Esophagus muscularis mucosa (tissue), 4 donors: ENCODE measurements at regions not wholly inside any gene's neighbourhood (a gene's known extent, or its start where the extent isn't known, plus 50 kb on each side); places are given as distances from the start of the nearest gene placed in this dataset.
A peak's percentile ranks its signal among the peaks of the same experiment; 100 is the strongest.

ENCODE experiments used
- DNase-seq: peaks from one replicate; pipeline ENCODE4 v3.0.0-alpha.2; 2017; ENCODE audit errors: extremely low spot score
- H3K27ac ChIP-seq, 4 donors: fragments of 200-600 bp; sonication (generic); replicated peaks in 1 of 4; 1 replicate in 3 of 4; 2 replicates in 1 of 4; pipeline ENCODE4 v1.5.1; 2016 to 2019; ENCODE audit warnings: mild to moderate bottlenecking in 1 of 4
- H3K27me3 ChIP-seq, 4 donors: fragments of 200-600 bp; sonication (generic); one replicate each; pipeline versions ENCODE4 v1.5.1 to v1.6.0; 2016 to 2019
- H3K36me3 ChIP-seq, 4 donors: fragments of 200-600 bp; sonication (generic); one replicate each; pipeline ENCODE4 v1.5.1; 2016 to 2019
- H3K4me1 ChIP-seq, 4 donors: fragments of 200-600 bp; sonication (generic); one replicate each; pipeline ENCODE4 v1.5.1; 2016 to 2019
- H3K4me3 ChIP-seq, 4 donors: fragments of 200-600 bp; sonication (generic); 1 replicate in 2 of 4; 2 replicates in 2 of 4; pipeline ENCODE4 v1.5.1; 2016 to 2019; ENCODE audit warnings: mild to moderate bottlenecking in 4 of 4, moderate library complexity in 1 of 4
- H3K9me3 ChIP-seq, 4 donors: fragments of 200-600 bp; sonication (generic); 1 replicate in 3 of 4; 2 replicates in 1 of 4; pipeline ENCODE4 v1.5.1; 2016 to 2019
- CTCF ChIP-seq, 3 experiments: fragments of 200-600 bp in 2 of 3; fragments of 450-650 bp in 1 of 3; sonication (generic) in 2 of 3; IDR thresholded peaks; one replicate each; pipeline ENCODE4 v1.5.1; 2017 to 2019; ENCODE audit warnings: antibody characterized with exemption in 3 of 3, mild to moderate bottlenecking in 2 of 3, moderate library complexity in 1 of 3
- EP300 ChIP-seq: sonication (generic); formaldehyde crosslinking; IDR thresholded peaks from one replicate; pipeline ENCODE4 v1.6.1; 2017; ENCODE audit warnings: antibody characterized with exemption
- POLR2A ChIP-seq: fragments of 450-650 bp; IDR thresholded peaks from one replicate; pipeline ENCODE4 v1.6.1; 2017; ENCODE audit warnings: antibody characterized with exemption, moderate library complexity, mild to moderate bottlenecking, low read depth
- POLR2AphosphoS5 ChIP-seq, 2 donors: sonication (generic); formaldehyde crosslinking; IDR thresholded peaks; one replicate each; pipeline ENCODE4 v1.6.1; 2017; ENCODE audit warnings: antibody characterized with exemption in 2 of 2
- WGBS: methylation state at CpG from one replicate; pipeline ENCODE4 v1.1.5; 2018; 5-methylcytosine and 5-hydroxymethylcytosine counted together
- intact Hi-C: fragments of 100-400 bp; cut with DNase I; formaldehyde crosslinking; loops from one replicate; pipeline ENCODE4 v1.15.1; 2023

- Histone ChIP-seq H3K4me3 (no peak overlapping the region), H3K27ac (no peak overlapping the region), H3K9me3 (no peaks in the 10 kb centered on the region), H3K4me1 (no peaks in the 10 kb centered on the region), H3K27me3 (peaks cover 0 to 11% (median 0%) of the 10 kb centered on the region in 4 donors), H3K36me3 (no peaks in the 10 kb centered on the region)
- 89% methylated on average over 12 of the region's 12 CpGs for WGBS
- DNase-seq = peak; percentile 64
- TF ChIP-seq POLR2AphosphoS5 (IDR thresholded peaks at IDR 0.05) (no peak), POLR2A (no peak), EP300 (no peak), CTCF (IDR thresholded peaks at IDR 0.05) (no peak)
- intact Hi-C loops = no loop called here
These were observed 128.2 kb upstream of the ALKAL2 start for GRCh38 chr2:415986-416610.

- no peaks in the 10 kb centered on the region for H3K36me3 ChIP-seq
- TF ChIP-seq POLR2AphosphoS5 (IDR thresholded peaks at IDR 0.05) (no peak), POLR2A (no peak)
- H3K4me3 ChIP-seq = no peak overlapping the region
- H3K4me1 ChIP-seq = no peaks in the 10 kb centered on the region
- WGBS = 92% methylated on average over 4 of the region's 4 CpGs
- no peak for DNase-seq
- intact Hi-C loops = no loop called here
- no peak overlapping the region for H3K27ac ChIP-seq
- H3K9me3 ChIP-seq = peaks cover 0 to 3% (median 0%) of the 10 kb centered on the region in 4 donors
- peaks cover 0 to 30% (median 0%) of the 10 kb centered on the region in 4 donors for H3K27me3 ChIP-seq
These were observed 121.6 kb upstream of the ALKAL2 start for GRCh38 chr2:409523-409922.

GRCh38 chr2:407630-408029 lies 119.7 kb upstream of the ALKAL2 start:
- H3K4me3 ChIP-seq = no peak overlapping the region
- 60% methylated on average over 9 of the region's 9 CpGs for WGBS
- no peak overlapping the region for H3K27ac ChIP-seq
- intact Hi-C loops = no loop called here
- H3K36me3 ChIP-seq = no peaks in the 10 kb centered on the region
- DNase-seq = peak; percentile 70
- H3K9me3 ChIP-seq = peaks cover 0 to 10% (median 0%) of the 10 kb centered on the region in 4 donors
- H3K27me3 ChIP-seq = peaks cover 0 to 30% (median 0%) of the 10 kb centered on the region in 4 donors
- no peaks in the 10 kb centered on the region for H3K4me1 ChIP-seq
- TF ChIP-seq POLR2AphosphoS5 (IDR thresholded peaks at IDR 0.05) (no peak), CTCF (IDR thresholded peaks at IDR 0.05) (no peak), POLR2A (no peak), EP300 (no peak)

GRCh38 chr2:406876-407275 lies 119.0 kb upstream of the ALKAL2 start:
- WGBS = 76% methylated on average over 4 of the region's 4 CpGs

GRCh38 chr2:406231-406630 lies 118.3 kb upstream of the ALKAL2 start:
- peak; percentile 87 for DNase-seq
- H3K4me3 ChIP-seq = no peak overlapping the region
- H3K27me3 ChIP-seq = peaks cover 0 to 30% (median 0%) of the 10 kb centered on the region in 4 donors
- H3K9me3 ChIP-seq = peaks cover 0 to 10% (median 0%) of the 10 kb centered on the region in 4 donors
- no peaks in the 10 kb centered on the region for H3K36me3 ChIP-seq
- intact Hi-C loops = no loop called here
- no peak overlapping the region for H3K27ac ChIP-seq
- WGBS = 77% methylated on average over 4 of the region's 4 CpGs
- TF ChIP-seq EP300 (no peak), CTCF (IDR thresholded peaks at IDR 0.05) (no peak), POLR2AphosphoS5 (IDR thresholded peaks at IDR 0.05) (no peak), POLR2A (no peak)
- H3K4me1 ChIP-seq = no peaks in the 10 kb centered on the region

More at GRCh38 chr2:406876-407275, 119.0 kb upstream of the ALKAL2 start:
- intact Hi-C loops = no loop called here
- peak; percentile 62 for DNase-seq
- no peaks in the 10 kb centered on the region for H3K36me3 ChIP-seq
- H3K27me3 ChIP-seq = peaks cover 0 to 30% (median 0%) of the 10 kb centered on the region in 4 donors
- no peaks in the 10 kb centered on the region for H3K4me1 ChIP-seq
- H3K4me3 ChIP-seq = no peak overlapping the region
- no peak for TF ChIP-seq POLR2AphosphoS5 (IDR thresholded peaks at IDR 0.05)
- no peak for TF ChIP-seq POLR2A
- TF ChIP-seq EP300 = no peak
- no peak for TF ChIP-seq CTCF (IDR thresholded peaks at IDR 0.05)
- no peak overlapping the region for H3K27ac ChIP-seq
- peaks cover 0 to 10% (median 0%) of the 10 kb centered on the region in 4 donors for H3K9me3 ChIP-seq
